ENCODE measurements at regions not wholly inside any gene's neighbourhood (a gene's known extent, or its start where the extent isn't known, plus 50 kb on each side); places are given as distances from the start of the nearest gene placed in this dataset.
"Not testable (repeated sequence)": the region's sequence is repeated elsewhere in the genome, so short reads cannot be mapped to it uniquely, and the experiment has no call there.

- not testable (repeated sequence) for DNase-seq (ENCODE audit: low read depth)
These were observed 311.2 kb upstream of the SOX4 start for GRCh38 chr6:21282360-21282759.

- DNase-seq (ENCODE audit: low read depth): no peak
These were observed 309.4 kb upstream of the SOX4 start for GRCh38 chr6:21284166-21284565.

GRCh38 chr6:21284706-21285105 is 308.8 kb upstream of the SOX4 start:
- DNase-seq (ENCODE audit: low read depth): no peak

GRCh38 chr6:21294144-21294543 is 299.4 kb upstream of the SOX4 start:
- DNase-seq (ENCODE audit: low read depth): no peak

GRCh38 chr6:21295506-21296240 is 297.9 kb upstream of the SOX4 start:
- no peak for DNase-seq (ENCODE audit: low read depth)

GRCh38 chr6:21297665-21298064 is 295.9 kb upstream of the SOX4 start:
- DNase-seq (ENCODE audit: low read depth): no peak

- no peak for DNase-seq (ENCODE audit: low read depth)
These were observed 294.3 kb upstream of the SOX4 start for GRCh38 chr6:21299216-21299615.

GRCh38 chr6:21300439-21300838 is 293.1 kb upstream of the SOX4 start:
- no peak for DNase-seq (ENCODE audit: low read depth)

- peak; percentile 24 for DNase-seq (ENCODE audit: low read depth)
These were observed 287.6 kb upstream of the SOX4 start for GRCh38 chr6:21305893-21306332.

- no peak for DNase-seq (ENCODE audit: low read depth)
These were observed 287.0 kb upstream of the SOX4 start for GRCh38 chr6:21306546-21306945.

- DNase-seq (ENCODE audit: low read depth): no peak
These were observed 283.7 kb upstream of the SOX4 start for GRCh38 chr6:21309807-21310221.

GRCh38 chr6:21310568-21311140 is 282.9 kb upstream of the SOX4 start:
- no peak for DNase-seq (ENCODE audit: low read depth)

- DNase-seq (ENCODE audit: low read depth): no peak
These were observed 281.4 kb upstream of the SOX4 start for GRCh38 chr6:21312118-21312517.

- no peak for DNase-seq (ENCODE audit: low read depth)
These were observed 275.9 kb upstream of the SOX4 start for GRCh38 chr6:21317642-21318041.

- no peak for DNase-seq (ENCODE audit: low read depth)
These were observed 272.5 kb upstream of the SOX4 start for GRCh38 chr6:21321076-21321475.

GRCh38 chr6:21321531-21321930 is 272.0 kb upstream of the SOX4 start:
- no peak for DNase-seq (ENCODE audit: low read depth)

GRCh38 chr6:21323577-21323976 is 270.0 kb upstream of the SOX4 start:
- no peak for DNase-seq (ENCODE audit: low read depth)

GRCh38 chr6:21325201-21325856 is 268.2 kb upstream of the SOX4 start:
- DNase-seq (ENCODE audit: low read depth): no peak

- no peak for DNase-seq (ENCODE audit: low read depth)
These were observed 266.0 kb upstream of the SOX4 start for GRCh38 chr6:21327326-21328112.

- no peak for DNase-seq (ENCODE audit: low read depth)
These were observed 262.3 kb upstream of the SOX4 start for GRCh38 chr6:21331235-21331634.

- no peak for DNase-seq (ENCODE audit: low read depth)
These were observed 261.5 kb upstream of the SOX4 start for GRCh38 chr6:21332077-21332476.

- no peak for DNase-seq (ENCODE audit: low read depth)
These were observed 260.9 kb upstream of the SOX4 start for GRCh38 chr6:21332660-21333059.

GRCh38 chr6:21333715-21334114 is 259.8 kb upstream of the SOX4 start:
- DNase-seq (ENCODE audit: low read depth): no peak

Measured in ELR (cell line).